Thyroid gland (tissue), 4 donors: ENCODE measurements at regions not wholly inside any gene's neighbourhood (a gene's known extent, or its start where the extent isn't known, plus 50 kb on each side); places are given as distances from the start of the nearest gene placed in this dataset.

ENCODE experiments used
- DNase-seq, 2 donors: peaks; one replicate each; pipeline ENCODE4 v3.0.0-alpha.2; 2019
- H3K27ac ChIP-seq, 3 donors: fragments of 200-600 bp; sonication (generic); 1 replicate in 2 of 3; 2 replicates in 1 of 3; pipeline ENCODE4 v1.5.1; 2016 to 2019; ENCODE audit warnings: mild to moderate bottlenecking in 1 of 3, moderate library complexity in 1 of 3
- H3K27me3 ChIP-seq: fragments of 200-600 bp; sonication (generic); one replicate; pipeline ENCODE4 v1.5.1; 2019
- H3K36me3 ChIP-seq, 2 donors: fragments of 200-600 bp; sonication (generic); one replicate each; pipeline ENCODE4 v1.5.1; 2016 to 2019
- H3K4me1 ChIP-seq, 2 donors: fragments of 200-600 bp; sonication (generic); one replicate each; pipeline ENCODE4 v1.5.1; 2017 to 2019
- H3K4me3 ChIP-seq, 3 donors: fragments of 200-600 bp; sonication (generic); replicated peaks in 1 of 3; 1 replicate in 2 of 3; 2 replicates in 1 of 3; pipeline ENCODE4 v1.5.1; 2016; ENCODE audit warnings: mild to moderate bottlenecking in 1 of 3
- H3K9me3 ChIP-seq: fragments of 200-600 bp; sonication (generic); one replicate; pipeline ENCODE4 v1.5.1; 2017
- POLR2A ChIP-seq, 2 donors: fragments of 450-650 bp; IDR thresholded peaks; one replicate each; pipeline ENCODE4 v1.6.1; 2017; ENCODE audit warnings: antibody characterized with exemption in 2 of 2, mild to moderate bottlenecking in 2 of 2, moderate library complexity in 1 of 2
- WGBS, 2 donors: methylation state at CpG; one replicate each; pipeline ENCODE4 v1.1.5; 2017; 5-methylcytosine and 5-hydroxymethylcytosine counted together
- intact Hi-C: fragments of 100-400 bp; cut with DNase I; formaldehyde crosslinking; loops from one replicate; pipeline ENCODE4 v1.15.1; 2023
- TF ChIP-seq, protein P1 (sequence below), 6 experiments: fragments of 200-600 bp in 3 of 6; fragments of 450-650 bp in 3 of 6; sonication (generic) in 3 of 6; IDR thresholded peaks; one replicate each; pipeline ENCODE4 v1.5.1; 2016 to 2019; ENCODE audit warnings: antibody characterized with exemption in 6 of 6, mild to moderate bottlenecking in 2 of 6, inconsistent platforms in 1 of 6, moderate library complexity in 1 of 6

DNA sequence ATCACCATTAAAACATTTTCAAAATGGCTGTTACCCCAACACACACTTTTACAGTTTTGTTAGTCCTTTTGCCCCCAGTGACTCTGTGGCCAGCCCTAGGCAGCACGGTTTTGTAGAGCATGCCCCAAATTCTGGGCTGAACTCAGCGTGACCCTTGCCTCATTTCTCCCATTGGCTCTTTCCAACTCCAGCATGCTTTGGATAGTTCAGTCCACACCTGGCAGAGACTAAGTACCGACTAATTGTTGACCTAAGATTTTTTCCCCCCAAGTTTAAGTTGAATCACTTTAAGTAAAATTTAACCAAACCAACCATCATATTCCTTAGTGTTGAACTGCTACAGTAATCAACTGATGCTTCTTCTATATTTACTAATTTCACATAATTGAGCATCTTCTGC lies 62.4 kb upstream of the LRRC8B start:
- Histone ChIP-seq H3K36me3 (no peaks in the 10 kb centered on the region), H3K27ac (no peak overlapping the region), H3K4me1 (no peaks in the 10 kb centered on the region), H3K4me3 (no peak overlapping the region), H3K27me3 (no peaks in the 10 kb centered on the region), H3K9me3 (no peaks in the 10 kb centered on the region)
- DNase-seq: no peak
- 72 to 85% methylated on average over 3 of the region's 3 CpGs for WGBS, 2 donors
- no peak for TF ChIP-seq POLR2A (IDR thresholded peaks at IDR 0.05)
- TF ChIP-seq, protein P1, sequence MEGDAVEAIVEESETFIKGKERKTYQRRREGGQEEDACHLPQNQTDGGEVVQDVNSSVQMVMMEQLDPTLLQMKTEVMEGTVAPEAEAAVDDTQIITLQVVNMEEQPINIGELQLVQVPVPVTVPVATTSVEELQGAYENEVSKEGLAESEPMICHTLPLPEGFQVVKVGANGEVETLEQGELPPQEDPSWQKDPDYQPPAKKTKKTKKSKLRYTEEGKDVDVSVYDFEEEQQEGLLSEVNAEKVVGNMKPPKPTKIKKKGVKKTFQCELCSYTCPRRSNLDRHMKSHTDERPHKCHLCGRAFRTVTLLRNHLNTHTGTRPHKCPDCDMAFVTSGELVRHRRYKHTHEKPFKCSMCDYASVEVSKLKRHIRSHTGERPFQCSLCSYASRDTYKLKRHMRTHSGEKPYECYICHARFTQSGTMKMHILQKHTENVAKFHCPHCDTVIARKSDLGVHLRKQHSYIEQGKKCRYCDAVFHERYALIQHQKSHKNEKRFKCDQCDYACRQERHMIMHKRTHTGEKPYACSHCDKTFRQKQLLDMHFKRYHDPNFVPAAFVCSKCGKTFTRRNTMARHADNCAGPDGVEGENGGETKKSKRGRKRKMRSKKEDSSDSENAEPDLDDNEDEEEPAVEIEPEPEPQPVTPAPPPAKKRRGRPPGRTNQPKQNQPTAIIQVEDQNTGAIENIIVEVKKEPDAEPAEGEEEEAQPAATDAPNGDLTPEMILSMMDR (IDR thresholded peaks at IDR 0.05): no peak
- intact Hi-C loops: no loop called here

DNA sequence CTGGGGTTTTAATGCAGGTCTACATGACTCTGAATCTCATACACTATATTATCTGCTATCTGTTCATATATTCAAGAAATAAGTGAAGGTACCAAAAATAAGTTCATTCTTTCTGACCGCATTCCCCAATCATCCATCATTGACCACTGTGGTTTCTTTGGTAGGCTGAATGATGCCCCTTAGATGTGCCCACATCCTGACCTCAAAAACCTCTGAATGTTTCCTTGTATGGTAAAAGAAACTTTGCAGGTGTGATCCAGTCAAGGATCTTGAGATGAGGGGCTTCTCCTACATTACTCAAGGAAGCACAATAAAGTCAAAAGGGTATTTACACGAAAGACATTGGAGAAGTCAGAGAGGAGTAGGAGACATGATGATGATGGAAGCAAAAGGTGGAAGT lies 60.6 kb upstream of the LRRC8B start:
- H3K36me3 ChIP-seq: no peaks in the 10 kb centered on the region
- TF ChIP-seq, protein P1 (IDR thresholded peaks at IDR 0.05): no peak
- no peak for TF ChIP-seq POLR2A (IDR thresholded peaks at IDR 0.05)
- no peaks in the 10 kb centered on the region for H3K9me3 ChIP-seq
- no peak overlapping the region for H3K27ac ChIP-seq
- intact Hi-C loops: no loop called here
- 46 to 50% methylated on average over 2 of the region's 2 CpGs for WGBS, 2 donors
- H3K27me3 ChIP-seq: no peaks in the 10 kb centered on the region
- H3K4me3 ChIP-seq: no peak overlapping the region
- DNase-seq: no peak
- no peaks in the 10 kb centered on the region for H3K4me1 ChIP-seq

DNA sequence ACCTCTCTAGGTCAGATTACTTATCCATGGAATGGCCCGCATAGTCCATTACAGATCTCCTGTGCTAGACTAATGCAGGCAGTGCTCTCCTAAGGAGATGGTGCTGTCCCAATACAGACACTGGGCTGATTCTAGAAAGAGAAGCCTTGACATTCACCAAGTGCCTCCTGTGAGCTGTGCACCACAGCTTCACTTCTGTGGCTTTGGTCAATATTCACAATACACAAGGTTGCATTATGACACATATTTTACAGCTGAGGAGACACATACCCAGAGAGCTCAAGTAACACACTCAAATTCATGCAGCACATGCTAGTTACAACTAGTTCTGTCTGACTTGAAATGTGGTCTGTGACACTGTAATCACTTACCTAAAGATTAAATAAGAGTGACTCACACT lies 59.4 kb upstream of the LRRC8B start:
- no peak for DNase-seq
- no peak overlapping the region for H3K27ac ChIP-seq
- no peaks in the 10 kb centered on the region for H3K9me3 ChIP-seq
- H3K27me3 ChIP-seq: no peaks in the 10 kb centered on the region
- no peaks in the 10 kb centered on the region for H3K36me3 ChIP-seq
- intact Hi-C loops: no loop called here
- no peaks in the 10 kb centered on the region for H3K4me1 ChIP-seq
- no peak for TF ChIP-seq POLR2A (IDR thresholded peaks at IDR 0.05)
- TF ChIP-seq, protein P1 (IDR thresholded peaks at IDR 0.05): no peak
- WGBS, 2 donors: 91 to 94% methylated on average over 1 of the region's 1 CpG
- no peak overlapping the region for H3K4me3 ChIP-seq

DNA sequence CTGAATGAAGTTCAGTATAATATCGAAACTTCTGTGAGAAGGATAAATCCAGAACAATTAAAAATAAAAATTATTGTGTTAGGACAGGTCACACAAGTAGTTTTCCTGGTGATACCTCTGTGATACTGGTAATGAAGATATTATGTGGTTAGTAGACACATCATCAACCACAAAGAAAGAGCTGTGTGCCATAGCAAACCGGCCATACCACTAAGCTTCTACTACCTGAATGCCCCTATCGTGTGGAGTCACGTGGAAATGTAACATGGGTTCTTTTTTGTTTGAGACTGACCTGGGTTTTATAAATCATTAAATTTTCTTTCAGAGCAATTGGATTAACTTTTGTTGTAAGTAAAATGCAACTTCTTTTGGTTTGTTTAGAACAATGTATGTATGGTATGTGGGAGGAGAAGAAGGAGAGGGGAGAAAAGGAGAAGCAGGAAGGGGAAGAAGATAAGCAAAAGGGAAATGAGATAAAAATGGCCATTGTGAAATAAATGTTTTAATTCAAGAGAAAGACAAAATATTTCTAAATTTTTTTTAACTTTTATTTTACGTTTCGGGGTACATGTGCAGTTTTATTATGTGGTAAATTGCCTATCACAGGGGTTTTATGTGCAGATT lies 58.2 kb upstream of the LRRC8B start:
- Histone ChIP-seq H3K27ac (no peak overlapping the region), H3K4me3 (no peak overlapping the region), H3K9me3 (no peaks in the 10 kb centered on the region), H3K36me3 (no peaks in the 10 kb centered on the region), H3K4me1 (no peaks in the 10 kb centered on the region), H3K27me3 (no peaks in the 10 kb centered on the region)
- intact Hi-C loops: no loop called here
- DNase-seq: no peak
- 71 to 73% methylated on average over 6 of the region's 6 CpGs for WGBS, 2 donors
- TF ChIP-seq POLR2A (IDR thresholded peaks at IDR 0.05): no peak
- TF ChIP-seq, protein P1 (IDR thresholded peaks at IDR 0.05): no peak

DNA sequence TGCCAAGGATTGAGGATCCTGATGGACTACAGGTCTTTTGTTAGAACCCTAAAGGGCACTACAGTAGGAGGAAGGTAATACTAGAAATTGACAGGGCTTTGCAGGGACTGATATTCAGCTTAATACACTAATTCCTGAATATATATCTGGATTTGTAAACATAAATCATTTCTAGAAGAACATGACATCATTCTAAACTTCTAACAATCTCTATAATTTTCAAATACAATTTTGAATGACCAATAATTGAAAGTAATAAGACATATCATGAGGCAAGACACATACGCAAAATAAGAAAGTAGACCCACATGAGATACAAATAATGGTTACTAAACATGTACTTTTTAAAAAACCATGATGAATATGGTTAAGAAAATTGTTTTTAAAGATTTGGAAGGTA lies 52.4 kb upstream of the LRRC8B start:
- no peak for DNase-seq
- no peak overlapping the region for H3K4me3 ChIP-seq
- H3K4me1 ChIP-seq: no peaks in the 10 kb centered on the region
- intact Hi-C loops: no loop called here
- 98 to 100% methylated on average over 1 of the region's 1 CpG for WGBS, 2 donors
- H3K36me3 ChIP-seq: no peaks in the 10 kb centered on the region
- H3K27ac ChIP-seq: no peak overlapping the region
- H3K9me3 ChIP-seq: no peaks in the 10 kb centered on the region
- TF ChIP-seq, protein P1 (IDR thresholded peaks at IDR 0.05): no peak
- TF ChIP-seq POLR2A (IDR thresholded peaks at IDR 0.05): no peak
- H3K27me3 ChIP-seq: no peaks in the 10 kb centered on the region
